GM12878 (cell line): ENCODE measurements at regions not wholly inside any gene's neighbourhood (a gene's known extent, or its start where the extent isn't known, plus 50 kb on each side); places are given as distances from the start of the nearest gene placed in this dataset.

ENCODE experiments used
- NR2C2 ChIP-seq: IDR thresholded peaks from 2 replicates; pipeline ENCODE4 v1.6.1; 2011; ENCODE audit warnings: borderline replicate concordance, low read depth; ENCODE audit not compliant: control insufficient read depth, insufficient read length
- RB1 ChIP-seq: fragments of 450-650 bp; formaldehyde crosslinking; IDR thresholded peaks from 2 replicates; pipeline ENCODE4 v1.6.1; 2017; ENCODE audit warnings: mild to moderate bottlenecking, borderline replicate concordance
- SMC3 ChIP-seq: IDR thresholded peaks from 2 replicates; pipeline ENCODE4 v1.6.1; 2011; ENCODE audit warnings: low read length, improper control_type of control experiment, borderline replicate concordance
- YBX1 ChIP-seq: fragments of 450-650 bp; IDR thresholded peaks from 2 replicates; pipeline ENCODE4 v1.6.1; 2016; ENCODE audit warnings: antibody characterized with exemption
- TF ChIP-seq, protein P1 (sequence below): fragments of 450-650 bp; IDR thresholded peaks from 2 replicates; pipeline ENCODE4 v1.6.1; 2017; ENCODE audit warnings: borderline replicate concordance
- TF ChIP-seq, protein P2 (sequence below), 3 experiments: IDR thresholded peaks in 2 of 3; conservative IDR thresholded peaks in 1 of 3; 2 replicates each; pipeline ENCODE4 v1.5.1; 2011; ENCODE audit warnings: low read depth in 3 of 3, low read length in 3 of 3, mild to moderate bottlenecking in 3 of 3, control low read depth in 2 of 3, moderate library complexity in 2 of 3, inconsistent platforms in 1 of 3, mixed read lengths in 1 of 3; ENCODE audit not compliant: control insufficient read depth in 2 of 3, insufficient read depth in 1 of 3; ENCODE audit errors: extremely low read depth in 1 of 3
- TF ChIP-seq, protein P3 (sequence below): fragments of 450-650 bp; IDR thresholded peaks from 2 replicates; pipeline ENCODE4 v1.6.1; 2017; ENCODE audit warnings: antibody characterized with exemption, mild to moderate bottlenecking, moderate library complexity

DNA sequence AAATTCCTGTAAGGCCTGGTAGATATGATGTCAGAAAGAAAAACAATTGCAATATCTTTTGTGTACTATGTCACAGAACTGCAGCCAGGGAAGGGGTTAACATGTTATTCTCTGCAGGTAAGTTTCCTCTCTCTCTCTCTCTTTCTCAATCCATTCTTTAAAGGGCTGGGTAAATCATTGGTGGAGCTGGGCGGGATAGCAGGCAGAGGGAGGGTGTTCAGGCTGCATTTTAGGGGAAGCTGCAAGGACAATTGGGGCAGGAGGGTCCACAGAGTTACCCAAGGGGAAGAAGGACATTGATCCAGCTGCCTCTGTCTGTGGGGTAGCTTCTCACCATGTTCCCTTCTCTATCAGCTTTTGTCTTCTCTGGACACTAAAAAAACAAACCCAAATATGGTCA is 153.9 kb upstream of the BMPER start (continued):
- TF ChIP-seq, protein P1, sequence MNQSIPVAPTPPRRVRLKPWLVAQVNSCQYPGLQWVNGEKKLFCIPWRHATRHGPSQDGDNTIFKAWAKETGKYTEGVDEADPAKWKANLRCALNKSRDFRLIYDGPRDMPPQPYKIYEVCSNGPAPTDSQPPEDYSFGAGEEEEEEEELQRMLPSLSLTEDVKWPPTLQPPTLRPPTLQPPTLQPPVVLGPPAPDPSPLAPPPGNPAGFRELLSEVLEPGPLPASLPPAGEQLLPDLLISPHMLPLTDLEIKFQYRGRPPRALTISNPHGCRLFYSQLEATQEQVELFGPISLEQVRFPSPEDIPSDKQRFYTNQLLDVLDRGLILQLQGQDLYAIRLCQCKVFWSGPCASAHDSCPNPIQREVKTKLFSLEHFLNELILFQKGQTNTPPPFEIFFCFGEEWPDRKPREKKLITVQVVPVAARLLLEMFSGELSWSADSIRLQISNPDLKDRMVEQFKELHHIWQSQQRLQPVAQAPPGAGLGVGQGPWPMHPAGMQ = no peak
- TF ChIP-seq, protein P2, sequence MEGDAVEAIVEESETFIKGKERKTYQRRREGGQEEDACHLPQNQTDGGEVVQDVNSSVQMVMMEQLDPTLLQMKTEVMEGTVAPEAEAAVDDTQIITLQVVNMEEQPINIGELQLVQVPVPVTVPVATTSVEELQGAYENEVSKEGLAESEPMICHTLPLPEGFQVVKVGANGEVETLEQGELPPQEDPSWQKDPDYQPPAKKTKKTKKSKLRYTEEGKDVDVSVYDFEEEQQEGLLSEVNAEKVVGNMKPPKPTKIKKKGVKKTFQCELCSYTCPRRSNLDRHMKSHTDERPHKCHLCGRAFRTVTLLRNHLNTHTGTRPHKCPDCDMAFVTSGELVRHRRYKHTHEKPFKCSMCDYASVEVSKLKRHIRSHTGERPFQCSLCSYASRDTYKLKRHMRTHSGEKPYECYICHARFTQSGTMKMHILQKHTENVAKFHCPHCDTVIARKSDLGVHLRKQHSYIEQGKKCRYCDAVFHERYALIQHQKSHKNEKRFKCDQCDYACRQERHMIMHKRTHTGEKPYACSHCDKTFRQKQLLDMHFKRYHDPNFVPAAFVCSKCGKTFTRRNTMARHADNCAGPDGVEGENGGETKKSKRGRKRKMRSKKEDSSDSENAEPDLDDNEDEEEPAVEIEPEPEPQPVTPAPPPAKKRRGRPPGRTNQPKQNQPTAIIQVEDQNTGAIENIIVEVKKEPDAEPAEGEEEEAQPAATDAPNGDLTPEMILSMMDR (IDR thresholded peaks at IDR 0.05 in 2 of 3, conservative IDR thresholded peaks at IDR 0.05 in 1 of 3; ENCODE audit: control insufficient read depth in 2 of 3, extremely low read depth in 1 of 3, insufficient read depth in 1 of 3, low read depth in 3 of 3, low read length in 3 of 3) = no peak
- TF ChIP-seq, protein P3, sequence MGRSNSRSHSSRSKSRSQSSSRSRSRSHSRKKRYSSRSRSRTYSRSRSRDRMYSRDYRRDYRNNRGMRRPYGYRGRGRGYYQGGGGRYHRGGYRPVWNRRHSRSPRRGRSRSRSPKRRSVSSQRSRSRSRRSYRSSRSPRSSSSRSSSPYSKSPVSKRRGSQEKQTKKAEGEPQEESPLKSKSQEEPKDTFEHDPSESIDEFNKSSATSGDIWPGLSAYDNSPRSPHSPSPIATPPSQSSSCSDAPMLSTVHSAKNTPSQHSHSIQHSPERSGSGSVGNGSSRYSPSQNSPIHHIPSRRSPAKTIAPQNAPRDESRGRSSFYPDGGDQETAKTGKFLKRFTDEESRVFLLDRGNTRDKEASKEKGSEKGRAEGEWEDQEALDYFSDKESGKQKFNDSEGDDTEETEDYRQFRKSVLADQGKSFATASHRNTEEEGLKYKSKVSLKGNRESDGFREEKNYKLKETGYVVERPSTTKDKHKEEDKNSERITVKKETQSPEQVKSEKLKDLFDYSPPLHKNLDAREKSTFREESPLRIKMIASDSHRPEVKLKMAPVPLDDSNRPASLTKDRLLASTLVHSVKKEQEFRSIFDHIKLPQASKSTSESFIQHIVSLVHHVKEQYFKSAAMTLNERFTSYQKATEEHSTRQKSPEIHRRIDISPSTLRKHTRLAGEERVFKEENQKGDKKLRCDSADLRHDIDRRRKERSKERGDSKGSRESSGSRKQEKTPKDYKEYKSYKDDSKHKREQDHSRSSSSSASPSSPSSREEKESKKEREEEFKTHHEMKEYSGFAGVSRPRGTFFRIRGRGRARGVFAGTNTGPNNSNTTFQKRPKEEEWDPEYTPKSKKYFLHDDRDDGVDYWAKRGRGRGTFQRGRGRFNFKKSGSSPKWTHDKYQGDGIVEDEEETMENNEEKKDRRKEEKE = no peak
- TF ChIP-seq YBX1 = no peak
- TF ChIP-seq RB1 = no peak
- no peak for TF ChIP-seq SMC3
- no peak for TF ChIP-seq NR2C2
